Panc1 (cell line): ENCODE measurements at regions not wholly inside any gene's neighbourhood (a gene's known extent, or its start where the extent isn't known, plus 50 kb on each side); places are given as distances from the start of the nearest gene placed in this dataset.

Experiments
- ATAC-seq: fragments of 200-7000 bp; cut with Tn5 transposase; 2 replicates; pipeline ENCODE4 v1.9.1; 2020; ENCODE audit warnings: mild to moderate bottlenecking, moderate library complexity
- BruUV-seq: library from RNA; stranded (reverse); fragments of 400-500 nt; replicated peaks from 2 replicates; lab custom pipeline; 2021; lab: Mats Ljungman, UMichigan
- CTCF ChIA-PET: fragments of 300-600 bp; sonication (Branson Sonifier 250); formaldehyde crosslinking; loops from one replicate; lab custom pipeline; 2022; ENCODE audit warnings: antibody characterized with exemption; lab: Charles Lee
- POLR2A ChIA-PET: fragments of 300-600 bp; sonication (Branson Sonifier 250); formaldehyde crosslinking; loops from one replicate; lab custom pipeline; 2022; ENCODE audit warnings: antibody characterized with exemption; lab: Charles Lee
- DNase-seq: peaks from one replicate; pipeline ENCODE4 v3.0.0-alpha.2; 2010; ENCODE audit warnings: low read depth, low spot score
- H3K27ac ChIP-seq: 2 replicates; pipeline ENCODE4 v1.5.1; 2011; ENCODE audit warnings: mild to moderate bottlenecking, low read length, inconsistent platforms
- H3K27me3 ChIP-seq: fragments of 200-500 bp; sonication (Bioruptor generic); 2 replicates; pipeline ENCODE4 v1.6.0; 2014; ENCODE audit warnings: low read length, inconsistent platforms; ENCODE audit not compliant: control insufficient read depth, insufficient read depth
- H3K36me3 ChIP-seq: fragments of 200-500 bp; sonication (Bioruptor generic); 2 replicates; pipeline ENCODE4 v1.5.1; 2014; ENCODE audit warnings: inconsistent platforms, mild to moderate bottlenecking, low read length, moderate library complexity; ENCODE audit not compliant: control insufficient read depth, insufficient read depth
- H3K4me1 ChIP-seq: 2 replicates; pipeline ENCODE4 v1.5.1; 2011; ENCODE audit warnings: inconsistent platforms, mild to moderate bottlenecking, low read length, moderate library complexity; ENCODE audit not compliant: control insufficient read depth, insufficient read depth
- H3K4me3 ChIP-seq, 2 experiments: 2 replicates each; pipeline ENCODE4 v1.5.1; 2011 to 2012; ENCODE audit warnings: low read depth in 2 of 2, low read length in 2 of 2, mild to moderate bottlenecking in 2 of 2, inconsistent platforms in 1 of 2, moderate library complexity in 1 of 2
- H3K9me3 ChIP-seq: fragments of 200-500 bp; sonication (Bioruptor generic); 2 replicates; pipeline ENCODE4 v1.5.1; 2014; ENCODE audit warnings: low read depth, mild to moderate bottlenecking, inconsistent platforms, low read length, moderate library complexity; ENCODE audit not compliant: control insufficient read depth, insufficient read depth
- CTCF ChIP-seq: fragments of 450-650 bp; IDR thresholded peaks from 2 replicates; pipeline ENCODE4 v1.5.1; 2017; ENCODE audit warnings: mild to moderate bottlenecking
- POLR2AphosphoS5 ChIP-seq: IDR thresholded peaks from 2 replicates; pipeline ENCODE4 v1.6.1; 2012; ENCODE audit warnings: mild to moderate bottlenecking, low read depth, low read length, moderate library complexity
- REST ChIP-seq, 2 experiments: IDR thresholded peaks; 2 replicates each; pipeline ENCODE4 v1.6.1; 2011 to 2012; ENCODE audit warnings: low read depth in 2 of 2, control low read depth in 1 of 2, low read length in 1 of 2, mild to moderate bottlenecking in 1 of 2, moderate library complexity in 1 of 2; ENCODE audit not compliant: insufficient read depth in 1 of 2
- SIN3A ChIP-seq: IDR thresholded peaks from 2 replicates; pipeline ENCODE4 v1.6.1; 2012; ENCODE audit warnings: low read depth, mild to moderate bottlenecking, low read length, moderate library complexity, borderline replicate concordance; ENCODE audit not compliant: insufficient read depth
- TCF7L2 ChIP-seq: IDR thresholded peaks from 2 replicates; pipeline ENCODE4 v1.6.1; 2011; ENCODE audit warnings: mild to moderate bottlenecking, low read depth, low read length, inconsistent platforms
- in situ Hi-C: cut with HindIII; loops from 2 replicates; pipeline ENCODE4 v1.10.0; 2016; ENCODE audit warnings: low sequenced_read_pairs, low pct_unique_long_range_greater_than_20kb
- intact Hi-C: fragments of 100-400 bp; cut with micrococcal nuclease; formaldehyde crosslinking; loops from one replicate; pipeline ENCODE4 v1.10.0; 2022; ENCODE audit not compliant: unreplicated experiment

- Histone ChIP-seq H3K4me1 (no peaks in the 10 kb centered on the region), H3K27ac (no peak overlapping the region), H3K9me3 (no peaks in the 10 kb centered on the region), H3K27me3 (no peaks in the 10 kb centered on the region), H3K4me3 (no peak overlapping the region), H3K36me3 (no peaks in the 10 kb centered on the region)
- ChIA-PET CTCF (no interaction called here), POLR2A (no interaction called here)
- TF ChIP-seq REST (IDR thresholded peaks at IDR 0.05; ENCODE audit: insufficient read depth in 1 of 2, low read depth in 2 of 2, low read length in 1 of 2) (no peak), TCF7L2 (no peak), CTCF (no peak), SIN3A (no peak), POLR2AphosphoS5 (no peak)
- intact Hi-C loops, result no loop called here
- no TSS peak for BruUV-seq
- in situ Hi-C loops, result no loop called here
- DNase-seq, result no peak
- ATAC-seq, result no peak
Observed at GRCh38 chr4:166415749-166416148, 542.7 kb downstream of the TLL1 start.

- ATAC-seq (no peak), DNase-seq (no peak)
- intact Hi-C loops, result no loop called here
- in situ Hi-C loops, result no loop called here
- Histone ChIP-seq H3K27me3 (no peaks in the 10 kb centered on the region), H3K27ac (no peak overlapping the region), H3K4me1 (no peaks in the 10 kb centered on the region), H3K4me3 (no peak overlapping the region), H3K9me3 (no peaks in the 10 kb centered on the region), H3K36me3 (no peaks in the 10 kb centered on the region)
- ChIA-PET CTCF (no interaction called here), POLR2A (no interaction called here)
- TF ChIP-seq CTCF (no peak), TCF7L2 (no peak), REST (IDR thresholded peaks at IDR 0.05; ENCODE audit: insufficient read depth in 1 of 2, low read depth in 2 of 2, low read length in 1 of 2) (no peak), SIN3A (no peak), POLR2AphosphoS5 (no peak)
- BruUV-seq, result no TSS peak
Observed at GRCh38 chr4:166421556-166422156, 548.6 kb downstream of the TLL1 start.
